GM10248 (cell line): ENCODE measurements at regions not wholly inside any gene's neighbourhood (a gene's known extent, or its start where the extent isn't known, plus 50 kb on each side); places are given as distances from the start of the nearest gene placed in this dataset.

Experiments used
- CTCF ChIA-PET: fragments of 300-600 bp; sonication (Branson Sonifier 250); formaldehyde crosslinking; extraction: SDS; loops from one replicate; lab custom pipeline; 2021; ENCODE audit warnings: antibody characterized with exemption; lab: Yijun Ruan, JAX
- POLR2A ChIA-PET: fragments of 350-650 bp; sonication (Branson Sonifier 250); formaldehyde crosslinking; extraction: SDS; loops from one replicate; lab custom pipeline; 2020; ENCODE audit warnings: antibody characterized with exemption; lab: Yijun Ruan, JAX
- DNase-seq: peaks from one replicate; pipeline ENCODE4 v3.0.0; 2012; ENCODE audit errors: extremely low spot score
- TF ChIP-seq, protein P1 (sequence below): IDR thresholded peaks from 2 replicates; pipeline ENCODE4 v1.5.1; 2012; ENCODE audit warnings: mild to moderate bottlenecking, low read depth; ENCODE audit errors: extremely low read depth, missing control alignments, control extremely low read depth

GRCh38 chr3:178457511-178457910 lies 78.7 kb upstream of the KCNMB2 start:
- TF ChIP-seq, protein P1, sequence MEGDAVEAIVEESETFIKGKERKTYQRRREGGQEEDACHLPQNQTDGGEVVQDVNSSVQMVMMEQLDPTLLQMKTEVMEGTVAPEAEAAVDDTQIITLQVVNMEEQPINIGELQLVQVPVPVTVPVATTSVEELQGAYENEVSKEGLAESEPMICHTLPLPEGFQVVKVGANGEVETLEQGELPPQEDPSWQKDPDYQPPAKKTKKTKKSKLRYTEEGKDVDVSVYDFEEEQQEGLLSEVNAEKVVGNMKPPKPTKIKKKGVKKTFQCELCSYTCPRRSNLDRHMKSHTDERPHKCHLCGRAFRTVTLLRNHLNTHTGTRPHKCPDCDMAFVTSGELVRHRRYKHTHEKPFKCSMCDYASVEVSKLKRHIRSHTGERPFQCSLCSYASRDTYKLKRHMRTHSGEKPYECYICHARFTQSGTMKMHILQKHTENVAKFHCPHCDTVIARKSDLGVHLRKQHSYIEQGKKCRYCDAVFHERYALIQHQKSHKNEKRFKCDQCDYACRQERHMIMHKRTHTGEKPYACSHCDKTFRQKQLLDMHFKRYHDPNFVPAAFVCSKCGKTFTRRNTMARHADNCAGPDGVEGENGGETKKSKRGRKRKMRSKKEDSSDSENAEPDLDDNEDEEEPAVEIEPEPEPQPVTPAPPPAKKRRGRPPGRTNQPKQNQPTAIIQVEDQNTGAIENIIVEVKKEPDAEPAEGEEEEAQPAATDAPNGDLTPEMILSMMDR, result no peak
- DNase-seq, result no peak
- CTCF ChIA-PET, result interaction anchor here (0.7 to 1.4 kb wide), 7 partner anchors 10 to 219 kb away, joined by 3 to 6 read pairs (median 3); no protein-coding TSS in a partner anchor
- POLR2A ChIA-PET, result no interaction called here

DNA sequence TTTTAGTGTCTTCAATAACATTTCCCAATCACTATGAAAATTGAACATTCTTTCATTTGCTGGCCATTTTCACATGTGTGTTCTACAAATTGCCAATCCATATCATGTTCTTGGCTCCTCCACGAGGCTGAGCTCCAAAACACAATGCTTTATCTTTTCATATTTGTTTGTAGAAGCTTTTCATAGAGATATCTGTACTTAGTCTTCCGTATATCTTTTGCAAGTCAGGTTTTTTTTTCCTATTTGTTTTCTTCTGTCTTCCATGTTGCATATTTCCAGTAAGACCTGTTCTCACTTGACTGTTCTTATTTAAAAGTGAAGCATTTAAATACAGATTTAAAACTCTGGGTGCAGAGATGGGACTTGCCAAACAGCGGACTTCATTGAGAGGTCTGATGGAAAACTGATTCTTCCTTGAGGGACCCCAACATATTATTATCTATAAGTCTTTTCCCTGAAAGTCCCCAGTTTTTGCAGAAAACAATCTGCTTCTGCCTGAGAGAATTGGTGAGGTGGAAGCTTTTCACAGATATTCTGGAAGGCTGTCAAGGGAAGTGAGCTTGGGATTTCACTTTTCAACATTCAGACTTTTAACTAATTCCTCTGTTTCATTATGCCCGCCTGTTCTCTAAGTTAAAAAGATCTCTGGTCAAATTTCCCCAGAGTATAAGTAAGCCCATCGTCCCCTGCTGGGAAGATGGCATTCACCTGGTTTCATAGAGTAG lies 77.8 kb upstream of the KCNMB2 start:
- CTCF ChIA-PET, result interaction anchor here (1.0 kb wide), 1 partner anchor 509 kb away, joined by 3 read pairs; no protein-coding TSS in a partner anchor
- POLR2A ChIA-PET, result no interaction called here
- TF ChIP-seq, protein P1, result no peak
- DNase-seq, result no peak

- ChIA-PET CTCF (no interaction called here), POLR2A (no interaction called here)
- TF ChIP-seq, protein P1, result no peak
- no peak for DNase-seq
Observed at GRCh38 chr3:178459038-178459410, 77.2 kb upstream of the KCNMB2 start.

- ChIA-PET CTCF (interaction anchor here (0.8 to 4.8 kb wide), 10 partner anchors 9 to 39 kb away, joined by 3 to 22 read pairs (median 4); no protein-coding TSS in a partner anchor), POLR2A (no interaction called here)
- no peak for DNase-seq
- TF ChIP-seq, protein P1, result no peak
Observed at GRCh38 chr3:178465260-178466180, 70.7 kb upstream of the KCNMB2 start.

DNA sequence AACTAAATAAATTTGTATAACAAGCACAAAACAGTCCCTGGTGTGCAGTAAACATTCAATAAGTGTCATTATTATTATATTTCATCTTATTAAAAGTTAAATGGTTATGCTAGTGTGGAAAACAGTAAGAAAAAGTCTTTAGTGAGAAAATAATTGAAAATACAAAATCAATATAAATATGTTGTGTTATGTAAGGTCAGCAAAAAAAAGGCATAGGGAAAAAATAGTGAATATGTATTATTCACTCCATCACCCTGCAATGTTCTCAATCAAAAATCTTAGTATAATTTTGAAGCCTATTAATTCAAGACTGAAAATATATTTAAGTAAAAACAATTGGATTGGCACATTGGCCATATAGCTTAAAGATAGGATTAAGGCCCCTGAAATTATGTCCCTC lies 63.3 kb upstream of the KCNMB2 start:
- ChIA-PET POLR2A (no interaction called here), CTCF (interaction anchor here (1.3 to 4.1 kb wide), 2 partner anchors 10 to 40 kb away, joined by 3 to 19 read pairs; no protein-coding TSS in a partner anchor)
- TF ChIP-seq, protein P1, result no peak
- no peak for DNase-seq

DNA sequence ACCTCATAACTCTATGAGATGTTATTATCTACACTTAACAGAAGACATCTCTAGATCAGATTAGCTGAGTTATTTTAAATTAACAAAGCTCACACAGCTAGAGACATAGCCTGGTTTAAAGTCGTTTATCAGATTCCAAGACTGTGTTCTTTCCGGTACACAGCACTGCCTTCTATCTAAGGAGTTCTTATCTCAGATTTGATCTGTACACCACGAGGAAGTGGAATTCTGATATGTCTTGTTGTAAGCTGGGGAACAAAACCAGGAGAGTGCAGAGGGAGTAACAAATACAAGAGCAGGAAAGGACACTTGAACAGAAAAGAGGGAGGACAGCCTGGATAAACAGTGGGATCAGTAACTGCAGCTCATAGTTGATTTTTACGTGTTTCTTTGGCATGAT lies 61.7 kb upstream of the KCNMB2 start:
- TF ChIP-seq, protein P1, result no peak
- no peak for DNase-seq
- ChIA-PET CTCF (interaction anchor here (0.9 to 4.1 kb wide), 7 partner anchors 8 to 23 kb away, joined by 3 to 19 read pairs (median 3); no protein-coding TSS in a partner anchor), POLR2A (interaction anchor here (0.6 kb wide), 1 partner anchor 47 kb away, joined by 3 read pairs; no protein-coding TSS in a partner anchor)
